ENCODE measurements at regions not wholly inside any gene's neighbourhood (a gene's known extent, or its start where the extent isn't known, plus 50 kb on each side); places are given as distances from the start of the nearest gene placed in this dataset.

GRCh38 chr16:10250137-10250828 lies 68.1 kb upstream of the GRIN2A start:
- Histone ChIP-seq H3K27me3 (ENCODE audit: control insufficient read depth in 2 of 2, insufficient read depth in 2 of 2, low read length in 2 of 2) (no peaks in the 10 kb centered on the region), H3K9ac (replicated peaks; ENCODE audit: extremely low read depth, insufficient read depth, low read length) (no peak overlapping the region), H3K4me3 (replicated peaks in 1 of 3; ENCODE audit: insufficient read depth in 1 of 3, low read depth in 1 of 3, low read length in 3 of 3) (no peak overlapping the region), H4K20me1 (replicated peaks; ENCODE audit: control insufficient read depth, extremely low read depth, insufficient read depth, low read length) (no peaks in the 10 kb centered on the region), H3K36me3 (ENCODE audit: control insufficient read depth in 2 of 2, extremely low read depth in 1 of 2, insufficient read depth in 2 of 2, low read length in 2 of 2) (no peaks in the 10 kb centered on the region), H3K4me2 (ENCODE audit: insufficient read depth, low read length) (no peak overlapping the region), H3K9me1 (replicated peaks; ENCODE audit: control insufficient read depth, extremely low read depth, insufficient read depth, low read length) (no peaks in the 10 kb centered on the region), H3K4me1 (ENCODE audit: control insufficient read depth, extremely low read depth, insufficient read depth, low read length) (no peaks in the 10 kb centered on the region), H3K9me3 (replicated peaks; ENCODE audit: control insufficient read depth, insufficient read depth, low read length) (no peaks in the 10 kb centered on the region), H3K27ac (ENCODE audit: insufficient read depth, low read depth, low read length) (no peak overlapping the region), H2AFZ (ENCODE audit: low read depth, low read length) (no peak overlapping the region), H3K79me2 (ENCODE audit: control insufficient read depth, insufficient read depth, low read length) (no peaks in the 10 kb centered on the region)
- BruUV-seq (replicated peaks), result no TSS peak
- no peak for FAIRE-seq
- ChIA-PET CTCF (no interaction called here), POLR2A (no interaction called here)
- intact Hi-C loops (cut with micrococcal nuclease) (no loop called here), dilution Hi-C loops (cut with MboI; ENCODE audit: extremely low pct_ligation_motif_present, low sequenced_read_pairs) (no loop called here)
- no peak for DNase-seq (ENCODE audit: low read depth, low spot score)
- TF ChIP-seq FOS (IDR thresholded peaks at IDR 0.05; ENCODE audit: borderline replicate concordance, insufficient read depth, low read length), result no peak
- no peak for TF ChIP-seq MYC (IDR thresholded peaks at IDR 0.05; ENCODE audit: low read depth, low read length)
- no peak for TF ChIP-seq CTCF (IDR thresholded peaks at IDR 0.05; ENCODE audit: extremely low read depth in 1 of 2, insufficient read depth in 1 of 2, low read depth in 1 of 2, low read length in 2 of 2)
- no peak for TF ChIP-seq JUN (IDR thresholded peaks at IDR 0.05; ENCODE audit: borderline replicate concordance, insufficient read depth, insufficient read length, low read depth)
- TF ChIP-seq GATA2 (IDR thresholded peaks at IDR 0.05; ENCODE audit: insufficient read depth, insufficient read length, low read depth, low read length), result no peak
- no peak for TF ChIP-seq POLR2A (IDR thresholded peaks at IDR 0.05; ENCODE audit: low read depth, low read length)
- TF ChIP-seq EZH2 (IDR thresholded peaks at IDR 0.05; ENCODE audit: borderline replicate concordance, low read depth, low read length, severe bottlenecking), result no peak
- no peak for TF ChIP-seq MAX (IDR thresholded peaks at IDR 0.05; ENCODE audit: insufficient read depth, insufficient read length)
- TF ChIP-seq POLR2AphosphoS5 (IDR thresholded peaks at IDR 0.05; ENCODE audit: insufficient read depth, low read depth, low read length), result no peak
